HEK293T (cell line): ENCODE measurements at regions not wholly inside any gene's neighbourhood (a gene's known extent, or its start where the extent isn't known, plus 50 kb on each side); places are given as distances from the start of the nearest gene placed in this dataset.

Source experiments
- CTCF ChIA-PET: fragments of 350-600 bp; formaldehyde crosslinking; extraction: SDS; loops from one replicate; lab custom pipeline; 2021; ENCODE audit warnings: antibody characterized with exemption, inconsistent platforms; lab: Yijun Ruan, JAX
- POLR2A ChIA-PET: fragments of 350-600 bp; formaldehyde crosslinking; extraction: SDS; loops from one replicate; lab custom pipeline; 2020; ENCODE audit warnings: antibody characterized with exemption, inconsistent platforms; lab: Yijun Ruan, JAX
- DNase-seq: peaks from one replicate; pipeline ENCODE4 v3.0.0; 2012; ENCODE audit warnings: mixed read lengths; ENCODE audit errors: extremely low spot score
- ARNT ChIP-seq: fragments of 450-650 bp; IDR thresholded peaks from 2 replicates; pipeline ENCODE4 v1.6.1; 2017; ENCODE audit warnings: mild to moderate bottlenecking
- BHLHE40 ChIP-seq: fragments of 450-650 bp; IDR thresholded peaks from 2 replicates; pipeline ENCODE4 v1.6.1; 2016; ENCODE audit warnings: mild to moderate bottlenecking, moderate library complexity, borderline replicate concordance
- CTBP1 ChIP-seq: fragments of 450-650 bp; IDR thresholded peaks from 2 replicates; pipeline ENCODE4 v1.6.1; 2016; ENCODE audit warnings: borderline replicate concordance
- ELF4 ChIP-seq: fragments of 450-650 bp; IDR thresholded peaks from 2 replicates; pipeline ENCODE4 v1.6.1; 2017; ENCODE audit warnings: antibody characterized with exemption
- FOXA1 ChIP-seq: fragments of 450-650 bp; IDR thresholded peaks from 2 replicates; pipeline ENCODE4 v1.6.1; 2016; ENCODE audit warnings: mild to moderate bottlenecking
- FOXK2 ChIP-seq: fragments of 450-650 bp; IDR thresholded peaks from 2 replicates; pipeline ENCODE4 v1.6.1; 2016; ENCODE audit warnings: mild to moderate bottlenecking
- FOXM1 ChIP-seq: fragments of 450-650 bp; IDR thresholded peaks from 2 replicates; pipeline ENCODE4 v1.6.1; 2017; ENCODE audit warnings: mild to moderate bottlenecking, borderline replicate concordance
- HDGF ChIP-seq: fragments of 450-650 bp; IDR thresholded peaks from 2 replicates; pipeline ENCODE4 v1.6.1; 2017; ENCODE audit warnings: antibody characterized with exemption, borderline replicate concordance
- L3MBTL2 ChIP-seq: fragments of 450-650 bp; conservative IDR thresholded peaks from 2 replicates; pipeline ENCODE4 v1.6.1; 2016; ENCODE audit warnings: mild to moderate bottlenecking
- LEF1 ChIP-seq: fragments of 450-650 bp; IDR thresholded peaks from 2 replicates; pipeline ENCODE4 v1.6.1; 2017; ENCODE audit warnings: mild to moderate bottlenecking, borderline replicate concordance
- NFRKB ChIP-seq: fragments of 450-650 bp; IDR thresholded peaks from 2 replicates; pipeline ENCODE4 v1.6.1; 2016; ENCODE audit warnings: mild to moderate bottlenecking, moderate library complexity
- PKNOX1 ChIP-seq: fragments of 450-650 bp; IDR thresholded peaks from 2 replicates; pipeline ENCODE4 v1.6.1; 2016
- SP1 ChIP-seq: fragments of 450-650 bp; IDR thresholded peaks from 2 replicates; pipeline ENCODE4 v1.6.1; 2017
- SUZ12 ChIP-seq: fragments of 450-650 bp; IDR thresholded peaks from 2 replicates; pipeline ENCODE4 v1.6.1; 2016; ENCODE audit warnings: mild to moderate bottlenecking
- TARDBP ChIP-seq: fragments of 450-650 bp; IDR thresholded peaks from 2 replicates; pipeline ENCODE4 v1.6.1; 2016
- ZNF384 ChIP-seq: fragments of 450-650 bp; IDR thresholded peaks from 2 replicates; pipeline ENCODE4 v1.6.1; 2016

DNA sequence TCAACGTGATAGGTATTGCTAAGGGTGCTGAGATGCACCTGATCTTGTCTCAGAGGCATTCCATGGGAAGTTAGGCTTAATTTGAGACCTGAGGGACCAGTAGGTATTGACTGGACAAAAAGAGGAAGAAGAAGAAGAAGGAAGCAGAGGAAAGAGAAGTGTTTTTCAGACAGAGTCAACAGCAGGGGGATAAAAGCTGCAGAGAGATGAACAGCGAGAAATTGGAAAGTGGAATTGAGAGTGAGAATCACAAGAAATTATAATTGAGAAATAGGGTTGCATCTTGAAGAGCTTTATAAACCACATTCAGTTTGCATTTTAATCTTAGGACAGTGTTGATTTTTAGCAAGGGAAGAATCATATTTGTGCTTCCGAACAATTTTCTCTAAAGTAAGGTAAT, 254.0 kb downstream of the CD83 start:
- POLR2A ChIA-PET: no interaction called here
- no peak for DNase-seq
- CTCF ChIA-PET: interaction anchor here (0.6 kb wide), 1 partner anchor 9 kb away, joined by 3 read pairs; no protein-coding TSS in a partner anchor
- TF ChIP-seq LEF1 (no peak), SP1 (no peak), CTBP1 (no peak), L3MBTL2 (no peak), ELF4 (no peak), FOXM1 (no peak), NFRKB (no peak), PKNOX1 (no peak), HDGF (no peak), FOXK2 (no peak), BHLHE40 (no peak), ZNF384 (no peak), ARNT (no peak)

- DNase-seq: no peak
- no peak for TF ChIP-seq HDGF
- no peak for TF ChIP-seq ELF4
- no peak for TF ChIP-seq ARNT
- TF ChIP-seq L3MBTL2: no peak
- TF ChIP-seq LEF1: no peak
- TF ChIP-seq PKNOX1: no peak
- TF ChIP-seq SUZ12: no peak
- POLR2A ChIA-PET: no interaction called here
- CTCF ChIA-PET: no interaction called here
Observed at GRCh38 chr6:14372734-14373489, 255.3 kb downstream of the CD83 start.

DNA sequence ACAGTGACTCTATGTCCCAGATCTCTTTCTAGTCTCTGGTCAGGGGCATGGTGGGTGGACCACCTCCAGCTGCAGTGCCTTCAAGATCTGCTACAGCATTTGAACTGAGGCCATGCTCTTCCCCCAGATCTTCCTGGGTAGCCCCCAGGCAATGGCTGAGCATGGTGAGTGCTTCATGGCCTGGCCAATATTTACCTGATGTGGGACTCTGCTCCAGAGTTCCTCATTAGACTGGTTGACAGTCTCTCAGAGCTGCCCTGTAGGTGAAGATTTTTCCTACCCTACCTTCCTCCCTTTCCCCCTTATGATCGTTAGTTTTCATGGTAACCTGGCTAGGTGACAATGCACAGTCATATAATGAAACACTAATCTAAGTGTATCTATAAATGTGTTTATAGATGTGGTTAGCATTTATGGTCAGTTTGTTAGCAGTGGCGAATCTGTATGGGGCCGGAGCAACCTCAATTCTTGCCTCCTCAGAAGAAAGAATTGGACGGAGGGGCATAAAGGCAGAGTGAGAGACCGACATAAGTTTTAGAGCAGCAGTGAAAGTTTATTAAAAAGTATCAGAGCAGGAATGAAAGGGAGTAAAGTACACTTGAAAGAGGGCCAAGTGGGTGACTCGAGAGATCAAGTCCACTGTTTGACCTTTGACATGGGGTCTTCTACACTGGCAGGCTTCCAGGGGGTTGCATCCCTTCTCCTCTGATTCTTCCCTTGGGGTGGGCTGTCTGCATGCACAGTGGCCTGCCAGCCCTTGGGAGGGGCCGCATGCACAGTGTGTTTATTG, 256.3 kb downstream of the CD83 start:
- ChIA-PET POLR2A (no interaction called here), CTCF (no interaction called here)
- no peak for DNase-seq

DNA sequence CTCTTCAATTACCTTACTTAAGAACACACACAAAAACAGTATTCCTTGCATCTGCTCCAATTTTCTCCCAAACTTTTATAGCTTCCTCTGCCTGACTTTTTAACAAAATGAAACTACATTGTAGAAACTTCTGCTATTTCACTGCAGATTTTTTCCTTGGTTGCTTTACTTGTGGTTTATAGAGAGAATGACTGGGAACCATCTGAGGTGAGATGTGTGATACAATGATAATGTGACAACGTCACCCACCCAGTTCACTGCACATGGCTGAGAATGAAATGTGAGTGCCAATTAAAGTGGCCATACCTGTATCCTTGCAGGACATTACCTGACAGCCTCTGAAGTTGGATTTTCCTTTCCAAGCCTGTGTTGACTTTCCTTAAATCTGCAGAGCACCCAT, 258.4 kb downstream of the CD83 start:
- no peak for DNase-seq
- no peak for TF ChIP-seq SUZ12
- no peak for TF ChIP-seq TARDBP
- no peak for TF ChIP-seq FOXM1
- TF ChIP-seq LEF1: no peak
- TF ChIP-seq SP1: no peak
- TF ChIP-seq L3MBTL2: no peak
- TF ChIP-seq HDGF: no peak
- no peak for TF ChIP-seq FOXK2
- no peak for TF ChIP-seq CTBP1
- no peak for TF ChIP-seq FOXA1
- TF ChIP-seq ARNT: no peak
- TF ChIP-seq BHLHE40: no peak
- TF ChIP-seq PKNOX1: no peak
- no peak for TF ChIP-seq ELF4
- no peak for TF ChIP-seq ZNF384
- no peak for TF ChIP-seq NFRKB
- ChIA-PET POLR2A (interaction anchor here (1.0 kb wide), 1 partner anchor 21 kb away, joined by 3 read pairs; no protein-coding TSS in a partner anchor), CTCF (no interaction called here)

More for the DNA sequence above, 256.3 kb downstream of the CD83 start:
- no peak for TF ChIP-seq FOXA1
- TF ChIP-seq SUZ12: no peak
- no peak for TF ChIP-seq FOXK2
- no peak for TF ChIP-seq LEF1
- TF ChIP-seq PKNOX1: no peak
- no peak for TF ChIP-seq BHLHE40
- no peak for TF ChIP-seq L3MBTL2
- no peak for TF ChIP-seq CTBP1
- no peak for TF ChIP-seq NFRKB
- TF ChIP-seq ARNT: no peak
- TF ChIP-seq SP1: no peak

GRCh38 chr6:14379568-14379967, 262.0 kb downstream of the CD83 start:
- ChIA-PET POLR2A (no interaction called here), CTCF (no interaction called here)
- DNase-seq: no peak
- TF ChIP-seq NFRKB (no peak), CTBP1 (no peak), TARDBP (no peak), HDGF (no peak), FOXA1 (no peak), L3MBTL2 (no peak), ARNT (no peak), FOXM1 (no peak), LEF1 (no peak), ELF4 (no peak), FOXK2 (no peak), ZNF384 (no peak), SP1 (no peak), SUZ12 (no peak), BHLHE40 (no peak), PKNOX1 (no peak)
